Fibroblast of lung (primary cell): ENCODE measurements at regions not wholly inside any gene's neighbourhood (a gene's known extent, or its start where the extent isn't known, plus 50 kb on each side); places are given as distances from the start of the nearest gene placed in this dataset.
"Not testable (repeated sequence)": the region's sequence is repeated elsewhere in the genome, so short reads cannot be mapped to it uniquely, and the experiment has no call there.

ENCODE experiments used
- DNase-seq, 2 donors: peaks; one replicate each; pipeline versions ENCODE4 v3.0.0 to v3.0.0-alpha.2; 2010; ENCODE audit warnings: low read depth in 2 of 2
- H2AFZ ChIP-seq: 2 replicates; pipeline ENCODE4 v1.5.1; 2012; ENCODE audit warnings: low read length, control low read depth, inconsistent platforms
- H3K27ac ChIP-seq: 2 replicates; pipeline ENCODE4 v1.5.1; 2011; ENCODE audit warnings: low read length, control low read depth; ENCODE audit not compliant: insufficient read depth
- H3K27me3 ChIP-seq: 2 replicates; pipeline ENCODE4 v1.5.1; 2011; ENCODE audit warnings: mild to moderate bottlenecking, low read length; ENCODE audit not compliant: control insufficient read depth, insufficient read depth
- H3K36me3 ChIP-seq: 2 replicates; pipeline ENCODE4 v1.5.1; 2011; ENCODE audit warnings: low read length; ENCODE audit not compliant: control insufficient read depth, insufficient read depth
- H3K4me1 ChIP-seq: 2 replicates; pipeline ENCODE4 v1.5.1; 2011; ENCODE audit warnings: low read length; ENCODE audit not compliant: control insufficient read depth, insufficient read depth; ENCODE audit errors: extremely low read depth
- H3K4me2 ChIP-seq: 2 replicates; pipeline ENCODE4 v1.5.1; 2011; ENCODE audit warnings: low read length, control low read depth; ENCODE audit not compliant: insufficient read depth; ENCODE audit errors: extremely low read depth
- H3K4me3 ChIP-seq, 4 experiments: fragments of 200-600 bp in 1 of 4; sonication (generic) in 1 of 4; replicated peaks in 1 of 4; 2 replicates each; pipeline ENCODE4 v1.5.1; 2011 to 2016; ENCODE audit warnings: low read length in 4 of 4, low read depth in 3 of 4, mild to moderate bottlenecking in 3 of 4, control low read depth in 2 of 4, inconsistent platforms in 1 of 4, mixed read lengths in 1 of 4; ENCODE audit not compliant: insufficient read depth in 1 of 4; ENCODE audit errors: control extremely low read depth in 1 of 4
- H3K79me2 ChIP-seq: 2 replicates; pipeline ENCODE4 v1.5.1; 2012; ENCODE audit warnings: mild to moderate bottlenecking, low read length, inconsistent platforms; ENCODE audit not compliant: control insufficient read depth, insufficient read depth
- H3K9ac ChIP-seq: 2 replicates; pipeline ENCODE4 v1.5.1; 2011; ENCODE audit warnings: mild to moderate bottlenecking, low read length, control low read depth; ENCODE audit not compliant: insufficient read depth
- H3K9me3 ChIP-seq: 2 replicates; pipeline ENCODE4 v1.5.1; 2012; ENCODE audit warnings: low read depth, low read length; ENCODE audit not compliant: control insufficient read depth, insufficient read depth
- H4K20me1 ChIP-seq: 2 replicates; pipeline ENCODE4 v1.5.1; 2011; ENCODE audit warnings: low read length; ENCODE audit not compliant: control insufficient read depth, insufficient read depth; ENCODE audit errors: extremely low read depth
- EZH2 ChIP-seq: IDR thresholded peaks from 2 replicates; pipeline ENCODE4 v1.5.1; 2012; ENCODE audit warnings: low read length, control low read depth, mild to moderate bottlenecking; ENCODE audit errors: missing control alignments
- TF ChIP-seq, protein P1 (sequence below), 2 donors: IDR thresholded peaks in 1 of 2; conservative IDR thresholded peaks in 1 of 2; 1 replicate in 1 of 2; 2 replicates in 1 of 2; pipeline ENCODE4 v1.5.1; 2011 to 2012; ENCODE audit warnings: low read length in 2 of 2, control low read depth in 1 of 2, inconsistent platforms in 1 of 2, low read depth in 1 of 2, mild to moderate bottlenecking in 1 of 2

GRCh38 chr9:90526386-90526785, 116.2 kb downstream of the DIRAS2 start:
- no peaks in the 10 kb centered on the region for H4K20me1 ChIP-seq
- no peak for DNase-seq
- TF ChIP-seq EZH2: no peak
- TF ChIP-seq, protein P1, sequence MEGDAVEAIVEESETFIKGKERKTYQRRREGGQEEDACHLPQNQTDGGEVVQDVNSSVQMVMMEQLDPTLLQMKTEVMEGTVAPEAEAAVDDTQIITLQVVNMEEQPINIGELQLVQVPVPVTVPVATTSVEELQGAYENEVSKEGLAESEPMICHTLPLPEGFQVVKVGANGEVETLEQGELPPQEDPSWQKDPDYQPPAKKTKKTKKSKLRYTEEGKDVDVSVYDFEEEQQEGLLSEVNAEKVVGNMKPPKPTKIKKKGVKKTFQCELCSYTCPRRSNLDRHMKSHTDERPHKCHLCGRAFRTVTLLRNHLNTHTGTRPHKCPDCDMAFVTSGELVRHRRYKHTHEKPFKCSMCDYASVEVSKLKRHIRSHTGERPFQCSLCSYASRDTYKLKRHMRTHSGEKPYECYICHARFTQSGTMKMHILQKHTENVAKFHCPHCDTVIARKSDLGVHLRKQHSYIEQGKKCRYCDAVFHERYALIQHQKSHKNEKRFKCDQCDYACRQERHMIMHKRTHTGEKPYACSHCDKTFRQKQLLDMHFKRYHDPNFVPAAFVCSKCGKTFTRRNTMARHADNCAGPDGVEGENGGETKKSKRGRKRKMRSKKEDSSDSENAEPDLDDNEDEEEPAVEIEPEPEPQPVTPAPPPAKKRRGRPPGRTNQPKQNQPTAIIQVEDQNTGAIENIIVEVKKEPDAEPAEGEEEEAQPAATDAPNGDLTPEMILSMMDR (conservative IDR thresholded peaks at IDR 0.05 in 1 of 2, IDR thresholded peaks at IDR 0.05 in 1 of 2; ENCODE audit: low read depth in 1 of 2, low read length in 2 of 2): no peak
- H3K36me3 ChIP-seq: no peaks in the 10 kb centered on the region
- no peaks in the 10 kb centered on the region for H3K4me1 ChIP-seq
- H3K4me3 ChIP-seq: no peak overlapping the region
- no peak overlapping the region for H2AFZ ChIP-seq
- H3K9me3 ChIP-seq: no peaks in the 10 kb centered on the region
- H3K79me2 ChIP-seq: no peaks in the 10 kb centered on the region
- H3K9ac ChIP-seq: no peak overlapping the region
- H3K27ac ChIP-seq: no peak overlapping the region
- no peaks in the 10 kb centered on the region for H3K27me3 ChIP-seq
- no peak overlapping the region for H3K4me2 ChIP-seq

DNA sequence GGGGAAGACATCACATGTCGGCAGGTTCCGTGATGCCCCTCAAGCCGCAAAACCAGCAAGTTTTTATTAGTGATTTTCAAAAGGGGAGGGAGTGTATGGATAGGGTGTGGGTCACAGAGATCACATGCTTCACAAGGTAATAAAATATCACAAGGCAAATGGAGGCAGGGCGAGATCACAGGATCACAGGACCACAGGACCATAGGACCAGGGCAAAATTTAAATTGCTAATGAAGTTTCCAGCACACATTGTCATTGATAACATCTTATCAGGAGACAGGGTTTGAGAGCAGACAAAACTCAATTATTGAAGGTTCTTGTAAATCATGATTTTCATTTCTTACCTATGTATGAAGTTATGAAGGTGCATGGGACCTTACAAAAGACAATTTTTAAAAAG, 106.5 kb downstream of the DIRAS2 start:
- H3K4me2 ChIP-seq, H3K9ac ChIP-seq, H3K9me3 ChIP-seq, DNase-seq, H2AFZ ChIP-seq, H3K4me1 ChIP-seq, H3K4me3 ChIP-seq, H3K27ac ChIP-seq, H4K20me1 ChIP-seq, H3K27me3 ChIP-seq, H3K79me2 ChIP-seq, H3K36me3 ChIP-seq: not testable (repeated sequence)

GRCh38 chr9:90538566-90538965, 104.1 kb downstream of the DIRAS2 start:
- Histone ChIP-seq H3K4me3 (no peak overlapping the region), H4K20me1 (no peaks in the 10 kb centered on the region), H3K4me2 (no peak overlapping the region), H3K9me3 (no peaks in the 10 kb centered on the region), H3K27ac (no peak overlapping the region), H2AFZ (no peak overlapping the region), H3K79me2 (no peaks in the 10 kb centered on the region), H3K36me3 (no peaks in the 10 kb centered on the region), H3K27me3 (no peaks in the 10 kb centered on the region), H3K9ac (no peak overlapping the region), H3K4me1 (no peaks in the 10 kb centered on the region)
- no peak for DNase-seq
- TF ChIP-seq, protein P1 (conservative IDR thresholded peaks at IDR 0.05 in 1 of 2, IDR thresholded peaks at IDR 0.05 in 1 of 2; ENCODE audit: low read depth in 1 of 2, low read length in 2 of 2): no peak

DNA sequence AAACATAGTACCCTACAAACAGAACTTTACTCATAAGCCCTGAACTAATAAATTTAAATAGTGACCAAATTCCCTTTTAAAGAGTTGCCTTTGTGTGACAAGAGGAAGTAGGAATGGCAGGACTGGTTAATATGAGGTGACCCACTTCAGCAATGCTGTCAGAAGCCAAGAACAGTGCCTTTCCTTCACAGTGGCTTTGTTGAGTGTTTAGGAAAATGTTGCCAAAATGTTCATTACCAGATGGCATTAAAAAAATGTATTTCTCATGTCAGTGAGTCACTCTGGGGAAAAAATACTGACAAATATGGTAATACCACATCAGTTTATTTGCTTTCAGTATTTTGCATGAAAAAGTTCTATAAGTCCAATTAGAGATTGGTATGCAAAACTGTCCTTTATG, 103.3 kb downstream of the DIRAS2 start:
- H3K9ac ChIP-seq: no peak overlapping the region
- H3K4me2 ChIP-seq: no peak overlapping the region
- no peaks in the 10 kb centered on the region for H3K4me1 ChIP-seq
- H3K27ac ChIP-seq: no peak overlapping the region
- no peak overlapping the region for H2AFZ ChIP-seq
- peak in 1 of 2 donors; percentile 2 for DNase-seq
- no peaks in the 10 kb centered on the region for H3K79me2 ChIP-seq
- TF ChIP-seq, protein P1 (conservative IDR thresholded peaks at IDR 0.05 in 1 of 2, IDR thresholded peaks at IDR 0.05 in 1 of 2; ENCODE audit: low read depth in 1 of 2, low read length in 2 of 2): no peak
- TF ChIP-seq EZH2: no peak
- H3K4me3 ChIP-seq: no peak overlapping the region
- no peaks in the 10 kb centered on the region for H3K9me3 ChIP-seq
- no peaks in the 10 kb centered on the region for H3K36me3 ChIP-seq
- no peaks in the 10 kb centered on the region for H4K20me1 ChIP-seq
- no peaks in the 10 kb centered on the region for H3K27me3 ChIP-seq
